HG03558 (cell line): ENCODE measurements at regions not wholly inside any gene's neighbourhood (a gene's known extent, or its start where the extent isn't known, plus 50 kb on each side); places are given as distances from the start of the nearest gene placed in this dataset.

Experiments
- ATAC-seq: cut with Tn5 transposase; IDR thresholded peaks from one replicate; pipeline ENCODE4 v1.9.1; 2021; ENCODE audit warnings: moderate number of reproducible peaks; ENCODE audit not compliant: unreplicated experiment; ENCODE audit errors: extremely low read depth

DNA sequence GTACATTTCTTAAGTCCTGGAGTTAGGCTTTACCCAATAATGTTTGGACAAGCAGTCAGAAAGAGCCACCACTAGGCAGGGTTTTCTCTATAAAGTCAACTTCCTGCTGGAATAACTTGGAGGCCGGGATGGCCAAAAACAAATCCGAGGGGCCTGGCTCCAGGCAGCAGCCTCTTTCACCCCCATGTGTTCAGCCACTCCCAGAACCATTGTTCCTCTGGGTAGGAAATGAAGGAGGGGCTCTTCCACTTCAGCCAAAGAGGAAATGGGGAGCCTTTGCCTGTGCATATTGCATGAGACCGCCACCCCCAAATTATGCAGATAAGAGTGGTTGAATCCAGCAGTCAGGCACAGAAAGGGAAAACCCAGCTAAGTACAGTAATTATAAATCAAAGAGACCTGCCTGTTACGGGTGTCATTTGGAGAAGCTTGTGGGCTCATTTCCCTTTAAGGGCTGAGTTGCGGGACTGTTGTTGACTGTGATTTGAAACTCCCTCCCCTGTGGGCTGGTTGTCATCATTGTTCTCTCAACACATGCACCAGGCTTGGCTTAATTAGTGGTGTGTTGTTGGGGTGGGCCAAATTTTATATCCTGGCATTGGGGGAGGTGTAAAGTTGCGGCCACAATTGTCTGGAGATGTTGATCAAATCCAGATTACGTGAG lies 212.8 kb upstream of the SOX11 start:
- no peak for ATAC-seq

DNA sequence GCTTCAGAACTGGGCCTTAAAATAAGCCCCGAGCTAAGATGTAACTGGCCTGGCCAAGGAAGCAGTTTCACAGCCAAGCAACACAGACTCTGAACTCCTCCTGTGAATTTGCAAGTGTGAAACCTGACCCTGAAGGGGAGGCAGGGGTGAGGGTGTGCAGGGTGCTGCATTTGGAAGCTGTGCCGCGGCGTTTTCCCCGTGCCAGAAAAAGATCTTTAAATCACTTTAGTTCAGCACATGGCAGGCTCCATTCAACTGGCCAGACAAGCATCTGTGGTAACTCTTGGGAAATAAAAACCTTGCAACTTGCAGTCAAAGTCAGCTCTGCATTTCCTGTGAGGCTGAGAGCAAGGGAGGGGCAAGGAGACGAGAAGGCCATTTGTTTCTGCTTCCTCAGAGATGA lies 209.3 kb upstream of the SOX11 start:
- ATAC-seq: no peak

DNA sequence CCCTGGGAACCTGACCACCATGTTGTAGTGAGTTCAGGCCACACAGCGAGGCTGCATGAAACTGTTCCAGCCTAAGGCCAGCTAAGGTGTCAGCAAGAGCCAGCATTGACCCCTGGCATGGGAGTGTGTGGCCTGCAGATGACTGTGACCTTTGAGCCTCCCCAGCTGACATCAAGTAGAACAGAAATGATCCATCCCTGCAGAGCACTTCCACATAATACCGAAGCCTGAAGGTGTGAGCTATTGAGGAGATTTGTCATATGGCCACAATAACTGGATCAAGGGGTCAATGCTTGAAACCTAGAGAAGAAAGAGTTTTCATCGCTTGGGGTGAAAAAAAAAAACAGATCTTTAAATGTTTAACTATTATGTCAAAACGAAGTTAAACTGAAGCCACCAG lies 207.3 kb upstream of the SOX11 start:
- no peak for ATAC-seq

DNA sequence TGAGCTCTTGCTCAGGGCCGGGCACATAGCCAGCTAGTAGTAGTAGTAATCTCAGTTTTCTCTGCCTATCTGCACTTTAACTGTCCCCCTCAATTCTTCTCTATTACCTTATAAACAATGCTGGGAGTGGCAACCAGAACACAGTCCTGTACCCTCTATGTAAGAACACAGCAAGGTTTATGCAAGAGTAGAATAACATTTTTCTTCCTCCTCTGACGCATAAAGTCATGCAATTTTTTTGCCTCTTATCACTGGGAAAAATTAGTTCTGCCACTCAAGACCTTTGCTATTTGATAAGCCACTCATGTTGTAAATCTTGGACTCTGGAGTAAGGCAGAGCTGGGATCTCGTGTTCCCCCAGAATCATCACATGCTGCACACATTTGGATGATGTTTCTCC lies 200.7 kb upstream of the SOX11 start:
- ATAC-seq: no peak

DNA sequence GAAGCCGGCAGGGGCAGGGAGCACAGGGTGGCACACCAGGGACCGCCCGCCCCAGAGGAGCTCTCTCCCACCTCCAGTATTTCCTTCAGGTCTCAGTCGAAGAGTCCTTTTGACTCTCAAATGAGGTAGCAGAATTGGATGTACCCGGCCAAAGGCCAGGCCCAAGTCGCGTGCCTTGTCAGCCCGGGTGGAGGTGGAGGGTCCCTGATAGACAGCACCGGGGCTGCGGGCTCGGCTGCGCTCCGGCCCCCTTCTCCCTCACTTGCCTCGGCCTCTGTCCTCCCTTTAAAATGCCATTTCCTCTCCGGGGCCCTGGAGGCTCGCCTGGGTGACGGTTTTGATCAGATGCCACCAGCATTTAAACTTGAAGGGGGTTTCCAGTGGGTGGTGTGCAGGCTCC lies 198.9 kb upstream of the SOX11 start:
- no peak for ATAC-seq

- no peak for ATAC-seq
Observed at GRCh38 chr2:5494212-5494611, 198.0 kb upstream of the SOX11 start.

DNA sequence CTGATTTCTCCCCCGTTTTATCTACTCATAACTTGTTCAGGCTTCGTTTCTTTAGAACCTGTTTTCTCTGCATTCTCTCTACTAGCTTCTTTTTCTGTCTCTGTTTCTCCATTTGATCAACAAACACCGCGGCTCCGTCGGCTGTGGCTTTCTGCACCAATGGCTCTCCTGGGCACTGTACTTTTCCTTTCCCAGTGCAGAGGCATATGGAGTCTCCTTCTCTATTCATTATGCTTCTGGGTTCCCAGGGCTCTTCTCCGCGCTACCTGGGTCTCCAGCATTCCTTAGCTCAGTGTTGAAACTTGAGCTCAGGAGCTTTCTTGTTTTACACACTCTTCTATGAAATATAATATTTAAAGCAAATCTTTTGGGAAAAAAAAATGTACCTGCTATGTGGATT lies 196.6 kb upstream of the SOX11 start:
- ATAC-seq: no peak

DNA sequence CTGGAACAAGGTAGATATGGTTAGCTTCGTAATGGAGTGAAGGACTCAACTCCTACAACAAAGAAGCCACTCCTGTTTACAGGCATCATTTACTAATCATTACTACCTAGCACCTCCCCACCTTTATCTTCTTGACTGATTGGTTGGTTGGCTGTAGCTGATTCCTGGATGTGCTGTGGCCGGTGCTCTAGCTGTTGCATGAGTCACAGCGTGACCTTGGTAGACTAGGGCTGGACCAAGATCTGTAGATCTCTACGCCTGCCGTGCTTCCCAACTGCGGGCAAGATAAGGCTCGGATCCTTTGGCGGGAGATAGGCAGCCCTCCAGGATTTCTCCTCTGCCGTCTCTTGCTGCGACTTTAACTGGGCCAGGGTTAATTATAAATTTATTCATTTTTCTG lies 194.3 kb upstream of the SOX11 start:
- no peak for ATAC-seq

DNA sequence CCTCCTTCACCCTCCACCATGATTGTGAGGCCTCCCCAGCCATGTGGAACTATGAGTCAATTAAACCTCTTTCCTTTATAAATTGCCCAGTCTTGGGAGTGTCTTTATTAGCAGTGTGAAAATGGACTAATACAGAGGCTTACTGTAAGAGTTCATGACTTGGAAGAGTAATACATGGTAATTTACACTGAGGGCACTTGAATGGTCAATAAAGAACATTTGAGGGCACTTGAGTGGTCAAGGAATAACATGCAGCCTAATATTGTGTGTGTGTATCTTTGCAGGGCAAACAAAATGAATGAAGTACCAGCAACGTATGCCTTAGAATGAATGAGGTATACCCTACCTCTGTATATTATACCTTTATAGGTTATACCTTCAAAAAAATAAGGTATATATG lies 190.4 kb upstream of the SOX11 start:
- no peak for ATAC-seq

DNA sequence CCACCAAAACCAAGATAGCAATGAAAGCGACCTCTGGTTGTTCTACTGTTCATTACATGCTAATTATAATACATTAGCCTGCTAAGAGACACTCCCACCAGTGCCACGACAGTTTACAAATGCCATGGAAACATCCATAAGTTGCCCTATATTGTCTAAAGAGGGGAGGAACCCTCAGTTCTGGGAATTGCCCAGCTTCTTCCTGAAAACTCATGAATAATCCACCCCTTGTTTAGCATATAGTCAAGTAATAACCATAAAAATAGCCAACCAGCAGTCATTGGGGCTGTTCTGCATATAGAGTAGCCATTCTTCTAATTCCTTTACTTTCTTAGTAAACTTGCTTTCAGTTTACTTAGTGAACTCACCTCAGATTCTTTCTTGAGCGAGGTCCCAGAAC lies 189.8 kb upstream of the SOX11 start:
- ATAC-seq: no peak

DNA sequence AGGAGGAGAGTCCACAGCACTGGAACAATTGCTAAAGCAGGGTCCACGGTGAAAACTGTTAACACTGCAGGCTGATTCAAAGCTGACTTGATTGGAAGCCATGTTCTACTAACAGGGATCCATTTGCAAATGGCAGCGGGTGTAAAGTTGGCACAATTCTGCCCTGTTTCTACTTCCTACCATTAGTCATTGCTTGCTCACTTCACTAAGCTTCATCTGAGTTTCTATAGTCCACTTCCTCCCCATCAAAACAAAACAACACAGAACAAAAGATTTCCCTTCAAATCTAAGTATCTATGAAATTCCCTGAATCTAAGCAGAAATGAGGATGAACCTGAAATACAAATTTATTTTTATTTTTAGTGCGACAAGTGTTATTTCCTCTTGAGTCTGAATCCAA lies 187.4 kb upstream of the SOX11 start:
- ATAC-seq: no peak

DNA sequence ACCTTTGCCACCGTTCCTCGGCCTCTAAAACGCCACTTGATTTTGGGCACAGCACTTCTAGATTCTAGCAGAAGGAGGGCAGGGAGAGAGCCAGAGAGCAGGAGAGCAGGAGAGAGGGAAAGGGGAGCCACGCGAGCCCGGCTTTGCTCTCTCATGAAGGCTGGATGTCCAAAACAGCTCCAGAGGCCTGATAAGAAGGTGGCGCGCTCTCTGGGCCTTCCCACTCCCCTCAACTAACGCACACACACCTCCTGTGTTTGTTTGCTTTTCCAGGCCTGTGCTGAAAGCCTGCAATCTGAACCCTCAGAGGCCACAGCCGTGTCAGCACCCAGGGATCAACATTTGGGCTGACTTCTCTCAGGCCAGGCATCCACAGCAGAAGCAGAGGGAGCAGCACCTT lies 184.8 kb upstream of the SOX11 start:
- no peak for ATAC-seq

DNA sequence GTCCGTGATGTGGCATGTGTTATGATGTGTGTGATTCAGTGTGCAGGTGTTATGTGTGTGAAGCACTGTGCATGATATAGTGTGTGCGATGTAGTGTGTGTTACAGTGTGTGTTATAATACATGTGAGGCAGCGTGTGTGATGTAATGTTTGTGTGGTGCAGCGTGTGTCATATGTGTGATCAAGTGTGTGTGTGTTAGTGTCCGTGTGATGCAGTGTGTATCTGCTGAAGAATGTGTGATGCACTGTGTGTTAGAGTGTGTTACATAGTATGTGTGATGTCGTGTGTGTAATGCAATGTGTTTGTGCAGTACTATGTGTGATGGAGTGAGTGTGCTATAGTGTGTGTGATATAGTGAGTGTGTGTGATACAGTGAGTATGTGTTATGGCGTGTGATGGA lies 182.8 kb upstream of the SOX11 start:
- ATAC-seq: no peak

DNA sequence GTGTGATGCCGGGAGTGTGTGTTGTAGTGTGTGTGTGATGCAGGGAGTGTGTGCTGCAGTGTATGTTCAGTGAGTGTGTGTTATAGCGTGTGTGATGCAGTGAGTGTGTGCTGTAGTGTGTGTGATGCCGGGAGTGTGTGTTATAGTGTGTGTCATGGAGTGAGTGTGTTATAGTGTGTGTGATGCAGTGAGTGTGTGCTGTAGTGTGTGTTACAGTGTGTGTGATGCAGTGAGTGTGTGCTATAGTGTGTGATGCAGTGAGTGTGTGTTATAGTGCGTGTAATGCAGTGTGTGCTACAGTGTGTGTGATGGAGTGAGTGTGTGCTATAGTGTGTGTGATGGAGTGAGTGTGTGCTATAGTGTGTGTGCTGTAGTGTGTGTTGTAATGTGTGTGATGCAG lies 182.1 kb upstream of the SOX11 start:
- ATAC-seq: no peak

DNA sequence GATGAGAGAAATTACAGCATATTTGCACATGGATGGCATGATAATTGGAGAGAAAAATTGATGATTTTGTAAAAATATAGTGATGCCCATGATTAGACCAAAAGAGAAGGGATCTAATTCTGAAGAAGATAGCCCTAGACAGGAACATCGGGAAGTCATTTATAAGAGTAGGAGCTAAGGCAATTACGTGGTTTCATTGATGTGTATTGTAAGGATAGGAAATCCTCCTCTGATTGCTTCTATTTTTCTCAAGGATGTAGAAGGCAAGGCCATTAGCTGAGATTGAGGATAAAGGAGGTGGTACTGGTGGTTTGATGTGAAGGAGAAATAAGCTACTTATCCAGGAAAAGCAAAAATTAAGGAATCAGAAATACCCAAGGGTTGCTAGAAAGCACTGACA lies 176.5 kb upstream of the SOX11 start:
- no peak for ATAC-seq

DNA sequence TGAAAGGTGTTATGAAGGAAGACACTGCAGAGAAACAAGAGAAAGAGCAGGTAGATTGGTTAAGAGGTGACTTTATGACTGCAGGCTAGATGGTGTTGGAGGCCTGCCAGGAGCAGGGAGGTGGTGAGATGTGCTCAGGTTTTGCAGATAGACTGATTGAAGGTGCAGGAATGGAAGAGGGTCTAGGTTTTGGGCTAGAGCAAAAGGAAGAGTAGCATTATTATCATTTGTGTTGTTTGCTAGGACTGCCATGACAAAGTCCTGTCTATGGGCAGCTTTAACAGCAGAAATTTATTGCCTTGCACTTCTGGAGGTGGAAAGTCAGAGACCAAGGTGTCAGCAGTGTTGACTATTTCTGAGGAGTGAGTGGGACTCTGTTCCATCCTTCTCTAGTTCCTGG lies 172.9 kb upstream of the SOX11 start:
- no peak for ATAC-seq

GRCh38 chr2:5520463-5520972 lies 171.7 kb upstream of the SOX11 start:
- no peak for ATAC-seq

DNA sequence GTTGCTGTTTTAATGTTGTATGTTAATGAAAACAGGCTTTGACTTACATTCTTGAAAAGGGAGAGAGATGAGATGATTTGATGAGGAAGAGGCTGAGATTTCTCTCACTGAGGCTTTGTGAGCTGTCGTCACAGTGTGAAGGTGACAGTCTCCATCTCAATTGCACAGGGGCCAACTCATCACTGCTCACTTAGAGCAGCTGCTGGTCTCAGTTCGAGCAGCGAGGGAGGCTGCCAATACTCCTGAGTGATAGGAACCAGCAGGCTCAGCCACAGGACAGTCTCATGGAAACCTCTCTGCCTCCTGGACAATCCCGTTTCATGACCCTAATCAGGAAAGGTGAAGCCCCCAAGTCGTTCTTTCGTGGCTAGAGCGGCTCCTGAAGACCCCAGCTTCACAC lies 170.7 kb upstream of the SOX11 start:
- no peak for ATAC-seq

DNA sequence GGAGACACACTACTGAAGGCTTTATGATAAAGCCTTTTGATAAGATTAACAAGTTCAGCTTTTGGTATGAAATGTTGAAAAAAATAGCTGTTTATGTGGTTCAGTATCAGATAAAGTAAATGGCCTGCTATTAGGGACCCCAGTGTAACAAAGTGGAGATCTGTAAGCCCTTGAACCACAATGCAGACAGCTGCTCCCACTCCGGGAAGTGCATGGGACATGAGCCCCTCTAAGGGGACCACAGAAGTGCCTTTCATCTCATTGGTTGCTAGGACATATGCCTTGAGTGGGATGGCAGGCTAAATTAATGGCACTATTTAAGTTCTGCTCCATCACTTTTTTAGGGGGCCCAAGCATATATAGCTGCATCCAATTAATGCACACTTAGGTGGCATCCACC lies 167.6 kb upstream of the SOX11 start:
- ATAC-seq: no peak

GRCh38 chr2:5528706-5529105 lies 163.5 kb upstream of the SOX11 start:
- ATAC-seq: no peak

DNA sequence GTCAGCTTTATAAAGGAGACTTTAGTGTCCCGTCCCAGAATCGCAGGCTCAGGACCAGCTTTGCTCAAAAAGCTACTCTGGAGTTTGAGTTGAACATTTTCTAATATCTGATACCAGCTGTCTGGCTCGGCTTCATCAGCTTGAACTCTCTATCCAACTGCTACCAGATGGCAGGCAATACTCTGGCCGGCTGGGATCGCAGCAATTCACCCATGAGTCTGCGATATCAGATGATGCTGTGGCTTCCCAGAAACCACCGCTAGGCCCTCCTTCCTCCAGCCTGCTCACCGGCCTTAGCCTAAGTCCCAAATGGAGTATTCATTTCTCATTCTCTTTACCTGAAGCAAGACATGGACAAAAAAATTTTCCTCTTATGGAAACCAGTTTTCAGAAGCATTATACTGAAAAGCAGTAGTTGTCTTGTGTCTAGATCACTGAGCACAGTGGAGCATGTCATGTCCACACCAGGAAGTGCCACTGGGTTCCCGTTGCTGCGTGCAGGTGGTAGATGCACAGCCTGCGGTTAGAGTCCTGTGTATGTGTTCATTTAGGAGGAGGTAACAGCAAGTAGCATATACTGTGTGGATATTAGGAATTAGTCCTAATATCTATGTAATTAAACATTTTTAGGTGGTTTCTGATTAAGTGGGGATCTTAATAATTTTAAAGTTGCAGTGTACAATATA lies 162.0 kb upstream of the SOX11 start:
- ATAC-seq: no peak

GRCh38 chr2:5535301-5535700 lies 156.9 kb upstream of the SOX11 start:
- ATAC-seq: no peak
